H9 (cell line): ENCODE measurements at regions not wholly inside any gene's neighbourhood (a gene's known extent, or its start where the extent isn't known, plus 50 kb on each side); places are given as distances from the start of the nearest gene placed in this dataset.

Source experiments
- DNase-seq: peaks from one replicate; pipeline ENCODE4 v3.0.0-alpha.2; 2017
- H2AFZ ChIP-seq: one replicate; pipeline ENCODE4 v1.6.1; 2013; ENCODE audit warnings: mild to moderate bottlenecking, low read length, control low read depth, moderate library complexity
- H2AK5ac ChIP-seq: 2 replicates; pipeline ENCODE4 v1.6.1; 2013; ENCODE audit warnings: low read length, control low read depth, mixed read lengths; ENCODE audit not compliant: insufficient read length
- H2BK120ac ChIP-seq: one replicate; pipeline ENCODE4 v1.6.1; 2013; ENCODE audit warnings: low read depth, mild to moderate bottlenecking, low read length, control low read depth, inconsistent platforms; ENCODE audit not compliant: poor library complexity, severe bottlenecking
- H2BK12ac ChIP-seq: 2 replicates; pipeline ENCODE4 v1.6.1; 2013; ENCODE audit warnings: low read length, control low read depth, mixed read lengths, low read depth; ENCODE audit not compliant: insufficient read length
- H2BK15ac ChIP-seq: 2 replicates; pipeline ENCODE4 v1.6.1; 2013; ENCODE audit warnings: low read depth, low read length, control low read depth
- H2BK20ac ChIP-seq: one replicate; pipeline ENCODE4 v1.6.1; 2013; ENCODE audit warnings: low read depth, mild to moderate bottlenecking, low read length, control low read depth, inconsistent platforms; ENCODE audit not compliant: poor library complexity, severe bottlenecking
- H2BK5ac ChIP-seq: 2 replicates; pipeline ENCODE4 v1.6.1; 2013; ENCODE audit warnings: low read length, control low read depth, mixed read lengths; ENCODE audit not compliant: insufficient read length
- H3K14ac ChIP-seq: 2 replicates; pipeline ENCODE4 v1.6.1; 2013; ENCODE audit warnings: low read length, control low read depth; ENCODE audit not compliant: insufficient read depth
- H3K18ac ChIP-seq: 2 replicates; pipeline ENCODE4 v1.6.1; 2013; ENCODE audit warnings: low read depth, mild to moderate bottlenecking, mixed read lengths, low read length, control low read depth; ENCODE audit not compliant: insufficient read length
- H3K23ac ChIP-seq: 2 replicates; pipeline ENCODE4 v1.6.1; 2013; ENCODE audit warnings: low read length, control low read depth, mixed read lengths, low read depth; ENCODE audit not compliant: insufficient read length
- H3K23me2 ChIP-seq: 2 replicates; pipeline ENCODE4 v1.6.1; 2013; ENCODE audit warnings: low read depth, mild to moderate bottlenecking, mixed read lengths, low read length, control low read depth; ENCODE audit not compliant: insufficient read length, poor library complexity, severe bottlenecking
- H3K27ac ChIP-seq: 2 replicates; pipeline ENCODE4 v1.5.1; 2013; ENCODE audit warnings: low read length, control low read depth, mixed read lengths, low read depth; ENCODE audit not compliant: insufficient read length
- H3K27me3 ChIP-seq: 2 replicates; pipeline ENCODE4 v1.6.1; 2013; ENCODE audit warnings: low read length, control low read depth, inconsistent platforms; ENCODE audit not compliant: insufficient read depth
- H3K4ac ChIP-seq: 2 replicates; pipeline ENCODE4 v1.6.1; 2013; ENCODE audit warnings: low read depth, mild to moderate bottlenecking, control low read depth, inconsistent platforms, low read length, moderate library complexity
- H3K4me1 ChIP-seq: 2 replicates; pipeline ENCODE4 v1.6.1; 2013; ENCODE audit warnings: low read length, control low read depth, inconsistent platforms; ENCODE audit not compliant: insufficient read depth
- H3K4me2 ChIP-seq: 2 replicates; pipeline ENCODE4 v1.6.1; 2013; ENCODE audit warnings: low read length, control low read depth, mixed read lengths; ENCODE audit not compliant: insufficient read length, insufficient read depth
- H3K56ac ChIP-seq: 2 replicates; pipeline ENCODE4 v1.6.1; 2013; ENCODE audit warnings: low read depth, mild to moderate bottlenecking, mixed read lengths, low read length, control low read depth; ENCODE audit not compliant: insufficient read length
- H3K79me1 ChIP-seq: 2 replicates; pipeline ENCODE4 v1.6.1; 2013; ENCODE audit warnings: low read depth, mild to moderate bottlenecking, moderate library complexity, low read length, control low read depth, inconsistent platforms; ENCODE audit not compliant: insufficient read depth, poor library complexity, severe bottlenecking
- H3K79me2 ChIP-seq: 2 replicates; pipeline ENCODE4 v1.6.1; 2013; ENCODE audit warnings: low read length, control low read depth, inconsistent platforms; ENCODE audit not compliant: insufficient read depth
- H3K9ac ChIP-seq: 2 replicates; pipeline ENCODE4 v1.6.1; 2013; ENCODE audit warnings: low read length, control low read depth, mixed read lengths; ENCODE audit not compliant: insufficient read length; ENCODE audit errors: extremely low read depth
- H3K9me3 ChIP-seq: one replicate; pipeline ENCODE4 v1.6.1; 2013; ENCODE audit warnings: low read depth, low read length, inconsistent platforms; ENCODE audit not compliant: control insufficient read depth
- H3T11ph ChIP-seq: one replicate; pipeline ENCODE4 v1.6.1; 2013; ENCODE audit warnings: mild to moderate bottlenecking, low read length, control low read depth, inconsistent platforms
- H4K20me1 ChIP-seq: one replicate; pipeline ENCODE4 v1.6.1; 2013; ENCODE audit not compliant: control insufficient read depth, insufficient read length, insufficient read depth
- H4K5ac ChIP-seq: 2 replicates; pipeline ENCODE4 v1.6.1; 2013; ENCODE audit warnings: low read depth, mild to moderate bottlenecking, mixed read lengths, low read length, control low read depth; ENCODE audit not compliant: insufficient read length
- H4K8ac ChIP-seq: replicated peaks from 2 replicates; pipeline ENCODE4 v1.6.1; 2013; ENCODE audit warnings: low read length, control low read depth, mixed read lengths, low read depth; ENCODE audit not compliant: insufficient read length
- H4K91ac ChIP-seq: 2 replicates; pipeline ENCODE4 v1.6.1; 2013; ENCODE audit warnings: low read depth, mild to moderate bottlenecking, moderate library complexity, mixed read lengths, low read length, control low read depth; ENCODE audit not compliant: insufficient read length
- H3K27ac Mint-ChIP-seq, 3 experiments: 2 replicates in 2 of 3; 3 replicates in 1 of 3; pipeline ENCODE4 v1.8.0; 2020 to 2021; ENCODE audit warnings: mixed read lengths in 3 of 3, mild to moderate bottlenecking in 1 of 3, moderate library complexity in 1 of 3
- H3K27me3 Mint-ChIP-seq: 2 replicates; pipeline ENCODE4 v1.8.0; 2021; ENCODE audit warnings: low read depth, mild to moderate bottlenecking, moderate library complexity, mixed read lengths
- H3K36me3 Mint-ChIP-seq, 3 experiments: 2 replicates in 2 of 3; 3 replicates in 1 of 3; pipeline ENCODE4 v1.8.0; 2020 to 2021; ENCODE audit warnings: low read depth in 3 of 3, mixed read lengths in 3 of 3; ENCODE audit not compliant: insufficient read depth in 1 of 3
- H3K4me1 Mint-ChIP-seq, 2 experiments: 2 replicates each; pipeline ENCODE4 v1.8.0; 2020; ENCODE audit warnings: mixed read lengths in 2 of 2
- H3K4me3 Mint-ChIP-seq, 2 experiments: 2 replicates in 1 of 2; 3 replicates in 1 of 2; pipeline ENCODE4 v1.8.0; 2020 to 2021; ENCODE audit warnings: mild to moderate bottlenecking in 2 of 2, mixed read lengths in 2 of 2, moderate library complexity in 1 of 2
- H3K9me3 Mint-ChIP-seq, 2 experiments: 2 replicates in 1 of 2; 3 replicates in 1 of 2; pipeline ENCODE4 v1.8.0; 2020; ENCODE audit warnings: mild to moderate bottlenecking in 2 of 2, mixed read lengths in 2 of 2, moderate library complexity in 1 of 2
- WGBS: extraction: QIAGEN DNeasy Blood & Tissue Kit; methylation state at CpG from one replicate; pipeline ENCODE4 v1.1.7; 2013; ENCODE audit warnings: missing lambda C conversion rate, low lambda C conversion rate, mixed read lengths; ENCODE audit not compliant: insufficient read length; ENCODE audit errors: extremely low coverage; 5-methylcytosine and 5-hydroxymethylcytosine counted together
- TF ChIP-seq, protein P1 (sequence below): fragments of 200-600 bp; sonication (generic); conservative IDR thresholded peaks from 3 replicates; pipeline ENCODE4 v1.8.0; 2021; ENCODE audit warnings: antibody characterized with exemption, mild to moderate bottlenecking

DNA sequence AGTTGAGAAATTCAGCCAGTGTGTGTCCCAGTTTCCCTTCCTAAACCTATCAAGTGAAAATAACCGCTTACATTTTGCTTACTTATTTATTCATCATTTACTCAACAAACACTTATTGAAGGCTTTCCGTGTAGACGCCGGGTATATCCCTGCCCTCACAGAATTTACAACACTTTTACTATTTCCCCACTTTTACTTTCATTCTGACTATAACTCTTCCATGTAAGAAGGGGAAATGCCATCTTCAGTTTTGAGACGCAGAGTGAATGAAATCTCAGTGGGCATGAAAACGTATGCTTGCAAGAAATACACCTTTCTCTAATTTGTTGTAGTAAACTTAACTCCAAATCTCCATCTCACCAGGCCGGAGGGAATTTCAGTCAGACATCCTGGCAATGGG is 251.0 kb upstream of the CHAC2 start:
- Histone ChIP-seq H3K4ac (no peak overlapping the region), H3K56ac (no peak overlapping the region), H3K27ac (no peak overlapping the region), H3K27me3 (no peaks in the 10 kb centered on the region), H4K5ac (no peak overlapping the region), H3K23me2 (no peaks in the 10 kb centered on the region), H4K91ac (no peak overlapping the region), H2AK5ac (no peak overlapping the region), H3T11ph (no peak overlapping the region), H3K4me2 (no peak overlapping the region), H3K9me3 (no peaks in the 10 kb centered on the region), H4K20me1 (no peaks in the 10 kb centered on the region), H3K14ac (no peak overlapping the region), H3K79me1 (no peaks in the 10 kb centered on the region), H2BK20ac (no peak overlapping the region), H3K79me2 (no peaks in the 10 kb centered on the region), H2AFZ (no peak overlapping the region), H2BK5ac (no peak overlapping the region), H3K9ac (no peak overlapping the region), H2BK12ac (no peak overlapping the region), H2BK15ac (no peak overlapping the region), H3K23ac (no peak overlapping the region), H3K18ac (no peak overlapping the region), H3K4me1 (no peaks in the 10 kb centered on the region), H2BK120ac (no peak overlapping the region), H4K8ac (no peak overlapping the region)
- no peak overlapping the region for H3K27ac Mint-ChIP-seq
- H3K9me3 Mint-ChIP-seq, result no peaks in the 10 kb centered on the region
- peaks cover 20% of the 10 kb centered on the region in 2 experiments for H3K4me1 Mint-ChIP-seq
- TF ChIP-seq, protein P1, sequence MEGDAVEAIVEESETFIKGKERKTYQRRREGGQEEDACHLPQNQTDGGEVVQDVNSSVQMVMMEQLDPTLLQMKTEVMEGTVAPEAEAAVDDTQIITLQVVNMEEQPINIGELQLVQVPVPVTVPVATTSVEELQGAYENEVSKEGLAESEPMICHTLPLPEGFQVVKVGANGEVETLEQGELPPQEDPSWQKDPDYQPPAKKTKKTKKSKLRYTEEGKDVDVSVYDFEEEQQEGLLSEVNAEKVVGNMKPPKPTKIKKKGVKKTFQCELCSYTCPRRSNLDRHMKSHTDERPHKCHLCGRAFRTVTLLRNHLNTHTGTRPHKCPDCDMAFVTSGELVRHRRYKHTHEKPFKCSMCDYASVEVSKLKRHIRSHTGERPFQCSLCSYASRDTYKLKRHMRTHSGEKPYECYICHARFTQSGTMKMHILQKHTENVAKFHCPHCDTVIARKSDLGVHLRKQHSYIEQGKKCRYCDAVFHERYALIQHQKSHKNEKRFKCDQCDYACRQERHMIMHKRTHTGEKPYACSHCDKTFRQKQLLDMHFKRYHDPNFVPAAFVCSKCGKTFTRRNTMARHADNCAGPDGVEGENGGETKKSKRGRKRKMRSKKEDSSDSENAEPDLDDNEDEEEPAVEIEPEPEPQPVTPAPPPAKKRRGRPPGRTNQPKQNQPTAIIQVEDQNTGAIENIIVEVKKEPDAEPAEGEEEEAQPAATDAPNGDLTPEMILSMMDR, result no peak
- no CpG with 5 or more reads among the region's 7 CpGs for WGBS
- no peak overlapping the region for H3K4me3 Mint-ChIP-seq
- H3K36me3 Mint-ChIP-seq, result no peaks in the 10 kb centered on the region
- DNase-seq, result no peak
- no peaks in the 10 kb centered on the region for H3K27me3 Mint-ChIP-seq
